CD4-positive, alpha-beta memory T cell (primary cell): ENCODE measurements at regions not wholly inside any gene's neighbourhood (a gene's known extent, or its start where the extent isn't known, plus 50 kb on each side); places are given as distances from the start of the nearest gene placed in this dataset.

ENCODE experiments used
- CTCF ChIA-PET: fragments of 350-600 bp; sonication (Branson Sonifier 250); formaldehyde crosslinking; loops from one replicate; lab custom pipeline; 2021; ENCODE audit warnings: inconsistent platforms; ENCODE audit not compliant: partially characterized antibody; lab: Charles Lee
- POLR2A ChIA-PET: fragments of 350-600 bp; sonication (Branson Sonifier 250); formaldehyde crosslinking; loops from one replicate; lab custom pipeline; 2021; ENCODE audit not compliant: partially characterized antibody; lab: Charles Lee
- DNase-seq, 5 donors: peaks; one replicate each; pipeline versions ENCODE4 v3.0.0 to v3.0.0-alpha.2; 2020 to 2022; ENCODE audit warnings: mixed read lengths in 1 of 5
- H3K27ac ChIP-seq: one replicate; pipeline ENCODE4 v1.7.0; 2013; ENCODE audit warnings: low read depth, low read length
- H3K27me3 ChIP-seq: 2 replicates; pipeline ENCODE4 v1.7.0; 2013; ENCODE audit warnings: mild to moderate bottlenecking, low read length, moderate library complexity; ENCODE audit not compliant: insufficient read depth
- H3K36me3 ChIP-seq: 2 replicates; pipeline ENCODE4 v1.7.0; 2013; ENCODE audit warnings: mild to moderate bottlenecking, low read length, moderate library complexity; ENCODE audit not compliant: insufficient read depth
- H3K4me1 ChIP-seq: 2 replicates; pipeline ENCODE4 v1.7.0; 2013; ENCODE audit warnings: mild to moderate bottlenecking, low read length, moderate library complexity; ENCODE audit not compliant: insufficient read depth
- H3K4me3 ChIP-seq, 2 donors: one replicate each; pipeline ENCODE4 v1.7.0; 2013; ENCODE audit warnings: low read length in 2 of 2, mild to moderate bottlenecking in 1 of 2
- H3K9me3 ChIP-seq, 2 donors: one replicate each; pipeline ENCODE4 v1.7.0; 2013; ENCODE audit warnings: low read length in 2 of 2, control low read depth in 1 of 2; ENCODE audit not compliant: control insufficient read depth in 1 of 2
- H3K27ac Mint-ChIP-seq, 7 donors: one replicate each; pipeline ENCODE4 v1.8.0; 2020 to 2021; ENCODE audit warnings: mixed read lengths in 7 of 7, mild to moderate bottlenecking in 6 of 7, inconsistent platforms in 3 of 7, moderate library complexity in 3 of 7
- H3K27me3 Mint-ChIP-seq, 2 donors: one replicate each; pipeline ENCODE4 v1.8.0; 2020 to 2021; ENCODE audit warnings: mixed read lengths in 2 of 2
- H3K36me3 Mint-ChIP-seq, 2 donors: one replicate each; pipeline ENCODE4 v1.8.0; 2020 to 2021; ENCODE audit warnings: mixed read lengths in 2 of 2, inconsistent platforms in 1 of 2, mild to moderate bottlenecking in 1 of 2
- H3K4me1 Mint-ChIP-seq, 4 donors: one replicate each; pipeline ENCODE4 v1.8.0; 2020 to 2021; ENCODE audit warnings: mixed read lengths in 4 of 4, mild to moderate bottlenecking in 1 of 4
- H3K4me3 Mint-ChIP-seq, 8 donors: one replicate each; pipeline ENCODE4 v1.8.0; 2020 to 2021; ENCODE audit warnings: mixed read lengths in 8 of 8, mild to moderate bottlenecking in 7 of 8, moderate library complexity in 6 of 8, inconsistent platforms in 3 of 8
- H3K9me3 Mint-ChIP-seq, 8 donors: one replicate each; pipeline ENCODE4 v1.8.0; 2020 to 2021; ENCODE audit warnings: mixed read lengths in 8 of 8, mild to moderate bottlenecking in 5 of 8, inconsistent platforms in 3 of 8, moderate library complexity in 1 of 8
- intact Hi-C: fragments of 100-400 bp; cut with micrococcal nuclease; formaldehyde crosslinking; loops from one replicate; pipeline ENCODE4 v1.15.1; 2023

GRCh38 chr4:66035701-66036100, 365.4 kb upstream of the EPHA5 start:
- no peak for DNase-seq
- ChIA-PET POLR2A (no interaction called here), CTCF (no interaction called here)
- H3K4me1 Mint-ChIP-seq = no peaks in the 10 kb centered on the region
- Histone ChIP-seq H3K9me3 (no peaks in the 10 kb centered on the region), H3K27ac (no peak overlapping the region), H3K4me1 (no peaks in the 10 kb centered on the region), H3K4me3 (no peak overlapping the region), H3K27me3 (no peaks in the 10 kb centered on the region), H3K36me3 (no peaks in the 10 kb centered on the region)
- intact Hi-C loops = no loop called here
- no peaks in the 10 kb centered on the region for H3K27me3 Mint-ChIP-seq
- H3K36me3 Mint-ChIP-seq = no peaks in the 10 kb centered on the region
- no peak overlapping the region for H3K4me3 Mint-ChIP-seq
- H3K27ac Mint-ChIP-seq = no peak overlapping the region
- H3K9me3 Mint-ChIP-seq = peaks cover 0 to 8% (median 4%) of the 10 kb centered on the region in 8 donors

GRCh38 chr4:66034671-66035070, 364.4 kb upstream of the EPHA5 start:
- CTCF ChIA-PET = no interaction called here
- intact Hi-C loops = no loop called here

GRCh38 chr4:66034262-66034661, 364.0 kb upstream of the EPHA5 start:
- no peak for DNase-seq
- H3K9me3 ChIP-seq = no peaks in the 10 kb centered on the region
- ChIA-PET CTCF (no interaction called here), POLR2A (no interaction called here)
- no peak overlapping the region for H3K4me3 ChIP-seq
- peak overlapping the region in 1 of 7 donors; percentile 48 for H3K27ac Mint-ChIP-seq
- peaks cover 0 to 9% (median 3%) of the 10 kb centered on the region in 8 donors for H3K9me3 Mint-ChIP-seq
- H3K4me1 ChIP-seq = no peaks in the 10 kb centered on the region
- H3K4me3 Mint-ChIP-seq = no peak overlapping the region
- H3K36me3 ChIP-seq = no peaks in the 10 kb centered on the region
- H3K27me3 Mint-ChIP-seq = no peaks in the 10 kb centered on the region
- no peaks in the 10 kb centered on the region for H3K36me3 Mint-ChIP-seq
- H3K4me1 Mint-ChIP-seq = no peaks in the 10 kb centered on the region
- H3K27ac ChIP-seq = no peak overlapping the region
- intact Hi-C loops = no loop called here
- no peaks in the 10 kb centered on the region for H3K27me3 ChIP-seq

More at GRCh38 chr4:66034671-66035070, 364.4 kb upstream of the EPHA5 start:
- no peak overlapping the region for H3K27ac Mint-ChIP-seq
- Histone ChIP-seq H3K36me3 (no peaks in the 10 kb centered on the region), H3K27ac (no peak overlapping the region), H3K4me3 (no peak overlapping the region), H3K4me1 (no peaks in the 10 kb centered on the region), H3K27me3 (no peaks in the 10 kb centered on the region), H3K9me3 (no peaks in the 10 kb centered on the region)
- no peaks in the 10 kb centered on the region for H3K27me3 Mint-ChIP-seq
- no peak for DNase-seq
- peaks cover 0 to 9% (median 3%) of the 10 kb centered on the region in 8 donors for H3K9me3 Mint-ChIP-seq
- POLR2A ChIA-PET = no interaction called here
- H3K36me3 Mint-ChIP-seq = no peaks in the 10 kb centered on the region
- no peaks in the 10 kb centered on the region for H3K4me1 Mint-ChIP-seq
- no peak overlapping the region for H3K4me3 Mint-ChIP-seq

- no peaks in the 10 kb centered on the region for H3K36me3 ChIP-seq
- Mint-ChIP-seq H3K9me3 (peaks cover 0 to 9% (median 3%) of the 10 kb centered on the region in 8 donors), H3K4me1 (no peaks in the 10 kb centered on the region), H3K27me3 (no peaks in the 10 kb centered on the region), H3K27ac (no peak overlapping the region), H3K4me3 (no peak overlapping the region), H3K36me3 (no peaks in the 10 kb centered on the region)
- intact Hi-C loops = no loop called here
- ChIA-PET POLR2A (no interaction called here), CTCF (no interaction called here)
- no peak for DNase-seq
- H3K27ac ChIP-seq = no peak overlapping the region
- H3K4me3 ChIP-seq = no peak overlapping the region
- no peaks in the 10 kb centered on the region for H3K9me3 ChIP-seq
- no peaks in the 10 kb centered on the region for H3K27me3 ChIP-seq
- H3K4me1 ChIP-seq = no peaks in the 10 kb centered on the region
These were observed 362.3 kb upstream of the EPHA5 start for GRCh38 chr4:66032571-66032970.

GRCh38 chr4:66028668-66029067, 358.4 kb upstream of the EPHA5 start:
- H3K27ac Mint-ChIP-seq = no peak overlapping the region
- Histone ChIP-seq H3K27me3 (no peaks in the 10 kb centered on the region), H3K9me3 (peaks cover 0 to 3% of the 10 kb centered on the region in 2 donors), H3K36me3 (no peaks in the 10 kb centered on the region), H3K27ac (no peak overlapping the region), H3K4me1 (no peaks in the 10 kb centered on the region), H3K4me3 (no peak overlapping the region)
- no peaks in the 10 kb centered on the region for H3K27me3 Mint-ChIP-seq
- DNase-seq = no peak
- intact Hi-C loops = no loop called here
- POLR2A ChIA-PET = no interaction called here
- no peaks in the 10 kb centered on the region for H3K36me3 Mint-ChIP-seq
- peaks cover 0 to 20% (median 7%) of the 10 kb centered on the region in 8 donors for H3K9me3 Mint-ChIP-seq
- H3K4me1 Mint-ChIP-seq = no peaks in the 10 kb centered on the region
- H3K4me3 Mint-ChIP-seq = no peak overlapping the region
- CTCF ChIA-PET = no interaction called here

- no peak for DNase-seq
- Histone ChIP-seq H3K4me1 (no peaks in the 10 kb centered on the region), H3K4me3 (no peak overlapping the region), H3K27ac (no peak overlapping the region), H3K36me3 (no peaks in the 10 kb centered on the region), H3K27me3 (no peaks in the 10 kb centered on the region), H3K9me3 (peaks cover 0 to 11% of the 10 kb centered on the region in 2 donors)
- Mint-ChIP-seq H3K4me3 (no peak overlapping the region), H3K4me1 (no peaks in the 10 kb centered on the region), H3K27me3 (no peaks in the 10 kb centered on the region), H3K27ac (no peak overlapping the region), H3K36me3 (no peaks in the 10 kb centered on the region), H3K9me3 (peaks cover 1 to 29% (median 17%) of the 10 kb centered on the region in 8 donors)
- intact Hi-C loops = no loop called here
- ChIA-PET CTCF (no interaction called here), POLR2A (no interaction called here)
These were observed 352.8 kb upstream of the EPHA5 start for GRCh38 chr4:66023061-66023460.

- H3K4me1 Mint-ChIP-seq = no peaks in the 10 kb centered on the region
- H3K27ac Mint-ChIP-seq = no peak overlapping the region
- no peaks in the 10 kb centered on the region for H3K27me3 ChIP-seq
- no peaks in the 10 kb centered on the region for H3K27me3 Mint-ChIP-seq
- no peaks in the 10 kb centered on the region for H3K36me3 Mint-ChIP-seq
- peaks cover 0 to 13% of the 10 kb centered on the region in 2 donors for H3K9me3 ChIP-seq
- no peak overlapping the region for H3K4me3 Mint-ChIP-seq
- H3K9me3 Mint-ChIP-seq = peaks cover 0 to 38% (median 21%) of the 10 kb centered on the region in 8 donors
- intact Hi-C loops = no loop called here
- H3K27ac ChIP-seq = no peak overlapping the region
- H3K4me3 ChIP-seq = no peak overlapping the region
- no peak for DNase-seq
- ChIA-PET POLR2A (no interaction called here), CTCF (no interaction called here)
- no peaks in the 10 kb centered on the region for H3K36me3 ChIP-seq
- no peaks in the 10 kb centered on the region for H3K4me1 ChIP-seq
These were observed 347.4 kb upstream of the EPHA5 start for GRCh38 chr4:66017671-66018070.

- Histone ChIP-seq H3K27me3 (no peaks in the 10 kb centered on the region), H3K27ac (no peak overlapping the region), H3K36me3 (no peaks in the 10 kb centered on the region), H3K4me1 (no peaks in the 10 kb centered on the region), H3K9me3 (peaks cover 0 to 9% of the 10 kb centered on the region in 2 donors), H3K4me3 (no peak overlapping the region)
- Mint-ChIP-seq H3K27ac (no peak overlapping the region), H3K27me3 (no peaks in the 10 kb centered on the region), H3K36me3 (no peaks in the 10 kb centered on the region), H3K4me1 (no peaks in the 10 kb centered on the region), H3K4me3 (no peak overlapping the region), H3K9me3 (peaks cover 0 to 46% (median 27%) of the 10 kb centered on the region in 8 donors)
- ChIA-PET CTCF (no interaction called here), POLR2A (no interaction called here)
- intact Hi-C loops = no loop called here
- no peak for DNase-seq
These were observed 346.0 kb upstream of the EPHA5 start for GRCh38 chr4:66016240-66016639.
